NCI-H774 (cell line): ENCODE measurements at regions not wholly inside any gene's neighbourhood (a gene's known extent, or its start where the extent isn't known, plus 50 kb on each side); places are given as distances from the start of the nearest gene placed in this dataset.

ENCODE experiments used
- DNase-seq: peaks from one replicate; lab custom pipeline; 2025; lab: John Stamatoyannopoulos, UW

DNA sequence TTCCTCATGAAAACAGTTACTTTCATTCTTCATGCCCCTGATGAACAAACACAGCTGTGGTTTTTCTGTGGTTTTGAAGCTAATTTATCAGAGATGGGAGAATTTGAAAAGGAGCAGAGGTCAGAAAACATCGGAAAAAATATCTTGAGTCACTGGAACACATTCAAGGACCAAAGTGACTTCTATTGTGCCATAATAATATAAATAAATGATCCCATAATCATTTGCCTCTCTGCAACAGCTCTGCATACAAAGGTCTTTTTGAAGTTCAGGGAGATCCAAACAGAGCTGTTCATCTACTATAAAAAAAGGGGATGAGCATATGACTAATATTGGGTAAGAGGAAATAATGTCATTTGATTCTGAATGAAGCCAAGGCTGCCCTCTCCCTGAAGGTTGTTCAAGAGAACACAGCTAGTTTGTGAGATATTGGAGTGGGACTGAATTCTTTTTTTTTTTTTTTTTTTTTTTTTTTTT is 201.3 kb upstream of the GALNT5 start:
- DNase-seq, result no peak

- no peak for DNase-seq
Observed at GRCh38 chr2:157058161-157058560, 199.3 kb upstream of the GALNT5 start.

DNA sequence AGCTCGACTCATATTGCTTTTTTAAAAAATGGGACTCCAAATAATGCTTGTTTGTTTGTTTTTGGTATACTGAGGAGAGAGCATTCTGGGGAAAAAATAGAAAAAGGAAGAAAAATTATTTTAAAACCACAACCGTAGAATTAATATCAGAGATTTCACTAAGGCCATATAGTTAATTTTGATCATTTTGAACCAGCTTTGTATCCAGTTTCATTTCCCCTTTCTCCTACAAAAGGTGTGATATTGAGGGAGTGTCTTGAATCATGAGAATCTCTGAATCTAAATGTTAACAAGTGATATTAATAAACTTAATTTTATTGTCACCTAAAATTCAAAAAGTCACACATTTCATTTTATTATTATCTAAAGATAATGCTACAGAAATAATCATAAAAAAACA is 198.5 kb upstream of the GALNT5 start:
- no peak for DNase-seq

DNA sequence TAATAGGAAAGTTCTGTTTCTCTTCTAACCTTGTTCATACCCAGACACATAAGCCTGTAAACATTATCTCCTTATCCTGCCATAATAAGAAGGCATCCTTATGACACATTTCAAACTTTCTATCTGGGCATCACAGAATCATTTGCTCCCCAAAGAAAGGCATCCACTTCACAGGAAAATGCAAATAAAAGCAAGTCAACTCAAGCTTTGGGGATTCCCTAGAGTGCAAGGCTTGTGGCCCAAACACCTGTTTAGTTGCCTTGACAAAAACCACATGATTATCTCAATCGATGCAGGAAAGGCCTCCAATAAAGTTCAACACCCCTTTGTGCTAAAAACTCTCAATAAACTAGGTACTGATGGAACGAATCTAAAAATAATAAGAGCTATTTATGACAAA is 195.7 kb upstream of the GALNT5 start:
- DNase-seq, result no peak

- DNase-seq, result no peak
Observed at GRCh38 chr2:157067562-157067961, 189.9 kb upstream of the GALNT5 start.

GRCh38 chr2:157068237-157068636 is 189.3 kb upstream of the GALNT5 start:
- DNase-seq, result no peak

- no peak for DNase-seq
Observed at GRCh38 chr2:157075924-157076323, 181.6 kb upstream of the GALNT5 start.

GRCh38 chr2:157076526-157077161 is 180.9 kb upstream of the GALNT5 start:
- DNase-seq, result no peak

- DNase-seq, result no peak
Observed at GRCh38 chr2:157077753-157078350, 179.7 kb upstream of the GALNT5 start.

- DNase-seq, result no peak
Observed at GRCh38 chr2:157082950-157083349, 174.6 kb upstream of the GALNT5 start.

DNA sequence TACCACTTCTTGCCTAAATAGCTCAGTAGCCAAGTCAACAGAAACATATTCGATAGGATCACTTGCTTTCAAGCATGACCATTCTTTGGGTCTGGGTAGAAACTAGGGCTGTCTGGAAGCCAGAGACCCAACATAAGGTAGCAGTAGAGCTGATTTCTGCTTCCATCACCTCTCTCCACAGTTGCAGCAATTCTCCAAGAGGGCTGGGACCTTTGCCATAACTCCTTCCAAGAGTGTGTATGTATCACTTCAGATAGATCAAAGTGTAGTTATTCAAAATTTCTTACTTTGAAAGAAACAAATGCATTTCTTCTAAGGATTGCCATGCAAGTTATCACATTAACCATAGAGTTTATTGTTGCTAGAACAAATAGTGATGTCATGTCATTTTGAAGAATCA is 172.0 kb upstream of the GALNT5 start:
- DNase-seq, result no peak

- DNase-seq, result no peak
Observed at GRCh38 chr2:157087373-157088002, 170.0 kb upstream of the GALNT5 start.

DNA sequence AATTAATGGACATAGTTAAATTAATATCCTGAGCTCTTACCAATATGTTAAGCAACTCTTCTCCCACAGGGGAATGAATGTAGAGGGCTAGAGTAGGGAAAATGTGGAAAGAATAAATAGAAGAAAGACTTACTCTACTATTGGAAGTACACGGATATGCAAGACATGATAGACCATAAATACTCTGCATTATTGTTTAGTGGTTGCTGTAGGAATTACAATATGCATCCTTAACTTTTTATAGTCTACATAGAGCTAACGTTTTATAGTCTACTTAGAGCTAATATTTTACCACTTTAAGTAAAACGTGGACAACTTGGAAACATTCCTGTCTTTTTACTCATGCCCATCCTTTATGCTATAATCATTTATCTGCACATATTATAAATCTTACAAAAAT is 163.8 kb upstream of the GALNT5 start:
- no peak for DNase-seq

DNA sequence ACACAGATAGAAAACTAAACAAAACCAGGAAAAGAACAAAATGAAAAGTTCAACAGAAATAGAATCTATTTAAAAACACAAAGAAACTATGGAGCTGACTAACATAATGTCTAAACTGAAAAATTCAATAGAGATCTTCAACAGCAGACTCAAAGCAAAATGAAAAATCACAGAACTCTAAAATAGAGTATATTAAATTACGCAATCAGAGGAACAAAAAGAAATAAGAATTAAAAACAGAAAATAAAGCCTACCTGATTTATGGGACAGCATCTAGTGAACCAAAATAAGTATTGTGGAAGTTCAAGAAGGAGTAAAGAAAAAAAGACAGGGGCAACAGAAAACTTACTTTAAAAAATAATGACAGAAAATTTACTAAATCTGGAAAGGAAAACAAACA is 152.1 kb upstream of the GALNT5 start:
- DNase-seq, result no peak

GRCh38 chr2:157106950-157107349 is 150.6 kb upstream of the GALNT5 start:
- DNase-seq, result no peak

DNA sequence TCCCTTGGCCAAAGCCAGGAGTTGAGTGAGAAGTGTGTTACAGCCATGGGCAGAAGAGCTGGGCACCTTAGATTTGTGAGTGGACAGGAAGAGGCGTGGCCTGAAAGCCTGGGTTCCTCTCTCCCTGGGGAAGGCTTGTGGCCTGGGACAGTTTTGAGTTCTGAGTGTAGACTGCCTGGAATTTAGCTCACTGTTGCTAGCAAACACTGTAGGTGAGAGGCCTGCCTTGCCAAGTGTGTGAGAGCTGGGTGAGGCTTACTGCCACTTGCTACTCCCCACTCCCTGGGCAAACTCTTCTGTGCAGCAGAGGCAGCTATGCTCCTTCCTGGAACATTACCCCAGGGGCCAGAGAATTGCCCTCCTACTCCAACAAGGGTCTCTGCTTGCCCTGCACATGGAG is 150.0 kb upstream of the GALNT5 start:
- no peak for DNase-seq

DNA sequence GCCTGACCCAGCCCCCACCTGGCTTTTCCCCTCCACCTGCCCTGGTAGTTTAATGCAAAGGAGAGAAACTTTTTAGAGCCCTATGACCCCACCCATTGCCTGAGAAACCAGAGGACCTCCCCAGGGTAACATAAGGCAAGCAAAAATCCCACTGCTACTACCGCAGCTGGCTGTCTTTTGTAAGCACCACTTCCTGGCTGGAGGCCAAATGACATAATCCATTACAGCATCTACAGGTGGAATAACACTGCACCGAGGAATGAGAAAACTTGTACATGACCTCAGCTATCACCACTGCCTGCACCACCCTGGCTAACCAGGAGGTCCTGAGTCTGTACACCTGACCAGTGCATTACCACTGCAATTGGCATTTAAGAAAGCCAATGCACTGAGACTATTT is 149.6 kb upstream of the GALNT5 start:
- DNase-seq, result peak; percentile 78

DNA sequence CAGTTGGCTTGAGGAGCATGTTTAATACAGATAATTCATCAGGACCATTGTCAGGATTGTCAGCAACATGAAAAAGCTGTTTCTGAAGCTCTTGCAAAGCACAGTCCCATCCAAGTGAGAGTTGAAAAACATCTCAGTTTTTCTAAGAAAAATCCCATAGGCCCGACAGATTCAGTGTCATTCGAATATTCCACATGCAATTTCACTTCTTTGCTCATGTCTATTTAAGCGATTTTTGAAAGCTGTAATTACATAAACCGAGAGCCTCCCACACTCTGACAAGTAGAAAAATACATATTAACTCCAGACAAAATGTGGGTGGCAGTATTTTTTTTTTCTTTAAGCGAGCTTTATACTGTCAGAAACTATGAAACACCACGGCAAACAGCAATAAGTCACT is 134.7 kb upstream of the GALNT5 start:
- DNase-seq, result no peak

DNA sequence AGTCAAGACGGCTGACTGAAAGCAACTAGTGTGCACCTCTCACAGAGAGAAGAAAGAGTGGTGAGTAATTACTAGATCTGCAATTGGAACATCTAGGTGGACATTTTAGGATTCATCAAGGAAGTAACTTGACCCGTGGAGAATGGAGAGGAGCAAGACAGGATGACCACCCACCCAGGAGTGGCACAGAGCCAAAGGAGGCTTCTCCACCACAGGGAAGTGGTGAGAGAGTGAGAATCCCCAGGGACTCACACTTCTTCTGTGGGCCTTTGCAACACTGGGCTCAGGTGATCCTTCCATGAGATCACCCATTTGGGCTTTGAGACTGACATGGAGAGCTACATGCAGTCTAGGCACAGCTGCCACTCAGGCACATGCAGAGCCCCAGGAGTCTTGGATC is 132.8 kb upstream of the GALNT5 start:
- DNase-seq, result no peak

GRCh38 chr2:157125685-157126084 is 131.8 kb upstream of the GALNT5 start:
- no peak for DNase-seq

- no peak for DNase-seq
Observed at GRCh38 chr2:157127249-157128012, 130.1 kb upstream of the GALNT5 start.

GRCh38 chr2:157143901-157144300 is 113.6 kb upstream of the GALNT5 start:
- no peak for DNase-seq

DNA sequence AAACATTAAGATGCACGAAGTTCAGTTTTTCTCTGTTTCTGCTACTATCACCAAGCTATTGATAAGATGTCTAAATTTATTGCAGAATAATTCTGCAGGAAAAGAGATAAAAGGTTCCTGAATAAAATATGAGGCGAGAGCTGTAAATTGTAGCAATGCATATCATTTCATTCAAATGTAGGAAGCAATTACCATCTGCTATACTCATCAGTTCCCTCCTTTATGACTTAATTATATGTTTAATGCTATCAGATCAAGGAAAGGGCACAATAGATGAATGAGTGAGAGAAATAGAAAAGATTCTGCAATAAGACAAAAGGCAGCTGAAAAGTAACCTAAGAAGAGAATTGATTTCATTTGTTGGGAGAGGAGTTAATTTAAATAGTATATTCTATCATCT is 108.2 kb upstream of the GALNT5 start:
- DNase-seq, result no peak
